ENCODE measurements at regions not wholly inside any gene's neighbourhood (a gene's known extent, or its start where the extent isn't known, plus 50 kb on each side); places are given as distances from the start of the nearest gene placed in this dataset.

- TF ChIP-seq RFX5 (IDR thresholded peaks at IDR 0.05; ENCODE audit: low read depth, low read length) (no peak), NR2C2 (IDR thresholded peaks at IDR 0.05; ENCODE audit: borderline replicate concordance, control insufficient read depth, insufficient read length, low read depth) (no peak), YBX1 (IDR thresholded peaks at IDR 0.05) (no peak)
- TF ChIP-seq, protein P1, sequence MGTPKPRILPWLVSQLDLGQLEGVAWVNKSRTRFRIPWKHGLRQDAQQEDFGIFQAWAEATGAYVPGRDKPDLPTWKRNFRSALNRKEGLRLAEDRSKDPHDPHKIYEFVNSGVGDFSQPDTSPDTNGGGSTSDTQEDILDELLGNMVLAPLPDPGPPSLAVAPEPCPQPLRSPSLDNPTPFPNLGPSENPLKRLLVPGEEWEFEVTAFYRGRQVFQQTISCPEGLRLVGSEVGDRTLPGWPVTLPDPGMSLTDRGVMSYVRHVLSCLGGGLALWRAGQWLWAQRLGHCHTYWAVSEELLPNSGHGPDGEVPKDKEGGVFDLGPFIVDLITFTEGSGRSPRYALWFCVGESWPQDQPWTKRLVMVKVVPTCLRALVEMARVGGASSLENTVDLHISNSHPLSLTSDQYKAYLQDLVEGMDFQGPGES (IDR thresholded peaks at IDR 0.05), result no peak
Measured at GRCh38 chr2:59180621-59181020, 939.5 kb upstream of the FANCL start (continued).

DNA sequence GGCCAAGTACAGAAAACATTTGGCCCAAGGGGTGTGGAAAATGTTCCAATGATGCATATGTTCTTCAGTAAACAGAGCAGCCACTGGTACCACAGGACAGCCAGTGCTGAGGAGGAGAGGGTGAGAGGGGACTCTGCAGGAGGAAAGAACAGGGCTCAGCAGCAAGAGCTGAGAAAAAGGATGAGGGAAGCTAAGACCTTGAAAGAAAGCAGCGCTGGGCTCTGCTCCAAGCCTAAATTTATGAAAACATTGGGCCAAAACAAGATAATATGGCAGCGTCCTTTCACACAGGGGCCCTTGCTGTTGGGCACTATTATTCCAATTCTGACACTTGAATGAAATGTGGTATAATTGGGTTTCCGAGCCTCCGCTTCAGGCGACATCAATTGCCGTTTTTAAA, 939.0 kb upstream of the FANCL start:
- in situ Hi-C loops (cut with MboI) (no loop called here), intact Hi-C loops (cut with micrococcal nuclease; ENCODE audit: unreplicated experiment) (loop anchor here (10.0 kb wide), 1 partner anchor 1455 kb away; no protein-coding TSS in a partner anchor)
- CTCF ChIA-PET, result interaction anchor here (0.6 kb wide), 1 partner anchor 612 kb away, joined by 3 read pairs; no protein-coding TSS in a partner anchor
- Histone ChIP-seq H3K79me2 (ENCODE audit: control insufficient read depth, insufficient read depth, low read length) (no peaks in the 10 kb centered on the region), H3K36me3 (ENCODE audit: control insufficient read depth in 2 of 2, insufficient read depth in 2 of 2, low read length in 1 of 2) (no peaks in the 10 kb centered on the region), H3K9me3 (replicated peaks; ENCODE audit: control insufficient read depth, insufficient read depth, low read length) (no peaks in the 10 kb centered on the region), H3K9ac (ENCODE audit: control insufficient read depth, insufficient read depth, low read length) (no peak overlapping the region), H3K4me3 (no peak overlapping the region), H3K4me1 (ENCODE audit: control insufficient read depth, insufficient read depth, low read length) (no peaks in the 10 kb centered on the region), H2AFZ (ENCODE audit: control insufficient read depth, low read depth, low read length) (no peak overlapping the region), H3K27me3 (replicated peaks in 1 of 2; ENCODE audit: control insufficient read depth in 2 of 2, insufficient read depth in 2 of 2, low read length in 1 of 2) (no peaks in the 10 kb centered on the region; a peak in 1 of 4 replicates), H4K20me1 (ENCODE audit: control insufficient read depth, insufficient read depth) (no peaks in the 10 kb centered on the region), H3K27ac (ENCODE audit: control insufficient read depth, insufficient read depth) (no peak overlapping the region), H3K4me2 (ENCODE audit: control insufficient read depth, insufficient read depth) (no peak overlapping the region)
- SMC1A ChIA-PET (ENCODE audit: uncharacterized antibody, unreplicated experiment), result no interaction called here
- no TSS peak for BruUV-seq (replicated peaks)
- TF ChIP-seq, protein P2, sequence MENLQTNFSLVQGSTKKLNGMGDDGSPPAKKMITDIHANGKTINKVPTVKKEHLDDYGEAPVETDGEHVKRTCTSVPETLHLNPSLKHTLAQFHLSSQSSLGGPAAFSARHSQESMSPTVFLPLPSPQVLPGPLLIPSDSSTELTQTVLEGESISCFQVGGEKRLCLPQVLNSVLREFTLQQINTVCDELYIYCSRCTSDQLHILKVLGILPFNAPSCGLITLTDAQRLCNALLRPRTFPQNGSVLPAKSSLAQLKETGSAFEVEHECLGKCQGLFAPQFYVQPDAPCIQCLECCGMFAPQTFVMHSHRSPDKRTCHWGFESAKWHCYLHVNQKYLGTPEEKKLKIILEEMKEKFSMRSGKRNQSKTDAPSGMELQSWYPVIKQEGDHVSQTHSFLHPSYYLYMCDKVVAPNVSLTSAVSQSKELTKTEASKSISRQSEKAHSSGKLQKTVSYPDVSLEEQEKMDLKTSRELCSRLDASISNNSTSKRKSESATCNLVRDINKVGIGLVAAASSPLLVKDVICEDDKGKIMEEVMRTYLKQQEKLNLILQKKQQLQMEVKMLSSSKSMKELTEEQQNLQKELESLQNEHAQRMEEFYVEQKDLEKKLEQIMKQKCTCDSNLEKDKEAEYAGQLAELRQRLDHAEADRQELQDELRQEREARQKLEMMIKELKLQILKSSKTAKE (IDR thresholded peaks at IDR 0.05; ENCODE audit: low read depth, poor library complexity, severe bottlenecking), result no peak
- FAIRE-seq (no peak), ATAC-seq (no peak), DNase-seq (ENCODE audit: low read depth, low spot score) (no peak)
- RAD21 ChIA-PET (ENCODE audit: unreplicated experiment), result no interaction called here
- 37% methylated on average over 6 of the region's 6 CpGs for WGBS (ENCODE audit: insufficient coverage, insufficient replicate concordance, low lambda C conversion rate, missing lambda C conversion rate)
- POLR2A ChIA-PET, result no interaction called here

Measured in GM12878 (cell line).